HG02571 (cell line): ENCODE measurements at regions not wholly inside any gene's neighbourhood (a gene's known extent, or its start where the extent isn't known, plus 50 kb on each side); places are given as distances from the start of the nearest gene placed in this dataset.
"Not testable (repeated sequence)": the region's sequence is repeated elsewhere in the genome, so short reads cannot be mapped to it uniquely, and the experiment has no call there.

Experiments
- ATAC-seq: cut with Tn5 transposase; IDR thresholded peaks from one replicate; pipeline ENCODE4 v1.9.1; 2021; ENCODE audit warnings: mild to moderate bottlenecking, moderate library complexity; ENCODE audit not compliant: unreplicated experiment

GRCh38 chr12:61525331-61525730 is 734.9 kb upstream of the USP15 start:
- ATAC-seq, result no peak

- no peak for ATAC-seq
These were observed 729.7 kb upstream of the USP15 start for GRCh38 chr12:61530456-61530855.

- no peak for ATAC-seq
These were observed 729.0 kb upstream of the USP15 start for GRCh38 chr12:61531195-61531594.

- ATAC-seq, result no peak
These were observed 724.1 kb upstream of the USP15 start for GRCh38 chr12:61536117-61536516.

- no peak for ATAC-seq
These were observed 723.7 kb upstream of the USP15 start for GRCh38 chr12:61536525-61536924.

- no peak for ATAC-seq
These were observed 721.3 kb upstream of the USP15 start for GRCh38 chr12:61538951-61539350.

GRCh38 chr12:61542551-61542950 is 717.7 kb upstream of the USP15 start:
- ATAC-seq, result no peak

GRCh38 chr12:61546296-61546695 is 713.9 kb upstream of the USP15 start:
- ATAC-seq, result no peak

GRCh38 chr12:61553091-61553490 is 707.1 kb upstream of the USP15 start:
- no peak for ATAC-seq

GRCh38 chr12:61554268-61555008 is 705.8 kb upstream of the USP15 start:
- no peak for ATAC-seq

- no peak for ATAC-seq
These were observed 696.3 kb upstream of the USP15 start for GRCh38 chr12:61563665-61564450.

- no peak for ATAC-seq
These were observed 695.7 kb upstream of the USP15 start for GRCh38 chr12:61564466-61564865.

- ATAC-seq, result no peak
These were observed 694.0 kb upstream of the USP15 start for GRCh38 chr12:61566183-61566582.

GRCh38 chr12:61574339-61574738 is 685.9 kb upstream of the USP15 start:
- no peak for ATAC-seq

- no peak for ATAC-seq
These were observed 675.3 kb upstream of the USP15 start for GRCh38 chr12:61584943-61585342.

- not testable (repeated sequence) for ATAC-seq
These were observed 669.3 kb upstream of the USP15 start for GRCh38 chr12:61590864-61591263.

- no peak for ATAC-seq
These were observed 650.1 kb upstream of the USP15 start for GRCh38 chr12:61610143-61610542.

- no peak for ATAC-seq
These were observed 630.5 kb upstream of the USP15 start for GRCh38 chr12:61629702-61630101.

GRCh38 chr12:61646639-61647038 is 613.6 kb upstream of the USP15 start:
- no peak for ATAC-seq

GRCh38 chr12:61647566-61647965 is 612.6 kb upstream of the USP15 start:
- ATAC-seq, result no peak

- ATAC-seq, result no peak
These were observed 607.9 kb upstream of the USP15 start for GRCh38 chr12:61652265-61652664.

- no peak for ATAC-seq
These were observed 605.5 kb upstream of the USP15 start for GRCh38 chr12:61654698-61655097.
